H9 (cell line): ENCODE measurements at regions not wholly inside any gene's neighbourhood (a gene's known extent, or its start where the extent isn't known, plus 50 kb on each side); places are given as distances from the start of the nearest gene placed in this dataset.

ENCODE experiments used
- DNase-seq: peaks from one replicate; pipeline ENCODE4 v3.0.0-alpha.2; 2017
- H2AFZ ChIP-seq: one replicate; pipeline ENCODE4 v1.6.1; 2013; ENCODE audit warnings: mild to moderate bottlenecking, low read length, control low read depth, moderate library complexity
- H2AK5ac ChIP-seq: 2 replicates; pipeline ENCODE4 v1.6.1; 2013; ENCODE audit warnings: low read length, control low read depth, mixed read lengths; ENCODE audit not compliant: insufficient read length
- H2BK120ac ChIP-seq: one replicate; pipeline ENCODE4 v1.6.1; 2013; ENCODE audit warnings: low read depth, mild to moderate bottlenecking, low read length, control low read depth, inconsistent platforms; ENCODE audit not compliant: poor library complexity, severe bottlenecking
- H2BK12ac ChIP-seq: 2 replicates; pipeline ENCODE4 v1.6.1; 2013; ENCODE audit warnings: low read length, control low read depth, mixed read lengths, low read depth; ENCODE audit not compliant: insufficient read length
- H2BK15ac ChIP-seq: 2 replicates; pipeline ENCODE4 v1.6.1; 2013; ENCODE audit warnings: low read depth, low read length, control low read depth
- H2BK20ac ChIP-seq: one replicate; pipeline ENCODE4 v1.6.1; 2013; ENCODE audit warnings: low read depth, mild to moderate bottlenecking, low read length, control low read depth, inconsistent platforms; ENCODE audit not compliant: poor library complexity, severe bottlenecking
- H2BK5ac ChIP-seq: 2 replicates; pipeline ENCODE4 v1.6.1; 2013; ENCODE audit warnings: low read length, control low read depth, mixed read lengths; ENCODE audit not compliant: insufficient read length
- H3K14ac ChIP-seq: 2 replicates; pipeline ENCODE4 v1.6.1; 2013; ENCODE audit warnings: low read length, control low read depth; ENCODE audit not compliant: insufficient read depth
- H3K18ac ChIP-seq: 2 replicates; pipeline ENCODE4 v1.6.1; 2013; ENCODE audit warnings: low read depth, mild to moderate bottlenecking, mixed read lengths, low read length, control low read depth; ENCODE audit not compliant: insufficient read length
- H3K23ac ChIP-seq: 2 replicates; pipeline ENCODE4 v1.6.1; 2013; ENCODE audit warnings: low read length, control low read depth, mixed read lengths, low read depth; ENCODE audit not compliant: insufficient read length
- H3K23me2 ChIP-seq: 2 replicates; pipeline ENCODE4 v1.6.1; 2013; ENCODE audit warnings: low read depth, mild to moderate bottlenecking, mixed read lengths, low read length, control low read depth; ENCODE audit not compliant: insufficient read length, poor library complexity, severe bottlenecking
- H3K27ac ChIP-seq: 2 replicates; pipeline ENCODE4 v1.5.1; 2013; ENCODE audit warnings: low read length, control low read depth, mixed read lengths, low read depth; ENCODE audit not compliant: insufficient read length
- H3K27me3 ChIP-seq: 2 replicates; pipeline ENCODE4 v1.6.1; 2013; ENCODE audit warnings: low read length, control low read depth, inconsistent platforms; ENCODE audit not compliant: insufficient read depth
- H3K4ac ChIP-seq: 2 replicates; pipeline ENCODE4 v1.6.1; 2013; ENCODE audit warnings: low read depth, mild to moderate bottlenecking, control low read depth, inconsistent platforms, low read length, moderate library complexity
- H3K4me1 ChIP-seq: 2 replicates; pipeline ENCODE4 v1.6.1; 2013; ENCODE audit warnings: low read length, control low read depth, inconsistent platforms; ENCODE audit not compliant: insufficient read depth
- H3K4me2 ChIP-seq: 2 replicates; pipeline ENCODE4 v1.6.1; 2013; ENCODE audit warnings: low read length, control low read depth, mixed read lengths; ENCODE audit not compliant: insufficient read length, insufficient read depth
- H3K56ac ChIP-seq: 2 replicates; pipeline ENCODE4 v1.6.1; 2013; ENCODE audit warnings: low read depth, mild to moderate bottlenecking, mixed read lengths, low read length, control low read depth; ENCODE audit not compliant: insufficient read length
- H3K79me1 ChIP-seq: 2 replicates; pipeline ENCODE4 v1.6.1; 2013; ENCODE audit warnings: low read depth, mild to moderate bottlenecking, moderate library complexity, low read length, control low read depth, inconsistent platforms; ENCODE audit not compliant: insufficient read depth, poor library complexity, severe bottlenecking
- H3K79me2 ChIP-seq: 2 replicates; pipeline ENCODE4 v1.6.1; 2013; ENCODE audit warnings: low read length, control low read depth, inconsistent platforms; ENCODE audit not compliant: insufficient read depth
- H3K9ac ChIP-seq: 2 replicates; pipeline ENCODE4 v1.6.1; 2013; ENCODE audit warnings: low read length, control low read depth, mixed read lengths; ENCODE audit not compliant: insufficient read length; ENCODE audit errors: extremely low read depth
- H3K9me3 ChIP-seq: one replicate; pipeline ENCODE4 v1.6.1; 2013; ENCODE audit warnings: low read depth, low read length, inconsistent platforms; ENCODE audit not compliant: control insufficient read depth
- H3T11ph ChIP-seq: one replicate; pipeline ENCODE4 v1.6.1; 2013; ENCODE audit warnings: mild to moderate bottlenecking, low read length, control low read depth, inconsistent platforms
- H4K20me1 ChIP-seq: one replicate; pipeline ENCODE4 v1.6.1; 2013; ENCODE audit not compliant: control insufficient read depth, insufficient read length, insufficient read depth
- H4K5ac ChIP-seq: 2 replicates; pipeline ENCODE4 v1.6.1; 2013; ENCODE audit warnings: low read depth, mild to moderate bottlenecking, mixed read lengths, low read length, control low read depth; ENCODE audit not compliant: insufficient read length
- H4K8ac ChIP-seq: replicated peaks from 2 replicates; pipeline ENCODE4 v1.6.1; 2013; ENCODE audit warnings: low read length, control low read depth, mixed read lengths, low read depth; ENCODE audit not compliant: insufficient read length
- H4K91ac ChIP-seq: 2 replicates; pipeline ENCODE4 v1.6.1; 2013; ENCODE audit warnings: low read depth, mild to moderate bottlenecking, moderate library complexity, mixed read lengths, low read length, control low read depth; ENCODE audit not compliant: insufficient read length
- H3K27ac Mint-ChIP-seq, 3 experiments: 2 replicates in 2 of 3; 3 replicates in 1 of 3; pipeline ENCODE4 v1.8.0; 2020 to 2021; ENCODE audit warnings: mixed read lengths in 3 of 3, mild to moderate bottlenecking in 1 of 3, moderate library complexity in 1 of 3
- H3K27me3 Mint-ChIP-seq: 2 replicates; pipeline ENCODE4 v1.8.0; 2021; ENCODE audit warnings: low read depth, mild to moderate bottlenecking, moderate library complexity, mixed read lengths
- H3K36me3 Mint-ChIP-seq, 3 experiments: 2 replicates in 2 of 3; 3 replicates in 1 of 3; pipeline ENCODE4 v1.8.0; 2020 to 2021; ENCODE audit warnings: low read depth in 3 of 3, mixed read lengths in 3 of 3; ENCODE audit not compliant: insufficient read depth in 1 of 3
- H3K4me1 Mint-ChIP-seq, 2 experiments: 2 replicates each; pipeline ENCODE4 v1.8.0; 2020; ENCODE audit warnings: mixed read lengths in 2 of 2
- H3K4me3 Mint-ChIP-seq, 2 experiments: 2 replicates in 1 of 2; 3 replicates in 1 of 2; pipeline ENCODE4 v1.8.0; 2020 to 2021; ENCODE audit warnings: mild to moderate bottlenecking in 2 of 2, mixed read lengths in 2 of 2, moderate library complexity in 1 of 2
- H3K9me3 Mint-ChIP-seq, 2 experiments: 2 replicates in 1 of 2; 3 replicates in 1 of 2; pipeline ENCODE4 v1.8.0; 2020; ENCODE audit warnings: mild to moderate bottlenecking in 2 of 2, mixed read lengths in 2 of 2, moderate library complexity in 1 of 2
- CTCF ChIP-seq: fragments of 200-600 bp; sonication (generic); conservative IDR thresholded peaks from 3 replicates; pipeline ENCODE4 v1.8.0; 2021; ENCODE audit warnings: antibody characterized with exemption, mild to moderate bottlenecking
- WGBS: extraction: QIAGEN DNeasy Blood & Tissue Kit; methylation state at CpG from one replicate; pipeline ENCODE4 v1.1.7; 2013; ENCODE audit warnings: missing lambda C conversion rate, low lambda C conversion rate, mixed read lengths; ENCODE audit not compliant: insufficient read length; ENCODE audit errors: extremely low coverage; 5-methylcytosine and 5-hydroxymethylcytosine counted together

DNA sequence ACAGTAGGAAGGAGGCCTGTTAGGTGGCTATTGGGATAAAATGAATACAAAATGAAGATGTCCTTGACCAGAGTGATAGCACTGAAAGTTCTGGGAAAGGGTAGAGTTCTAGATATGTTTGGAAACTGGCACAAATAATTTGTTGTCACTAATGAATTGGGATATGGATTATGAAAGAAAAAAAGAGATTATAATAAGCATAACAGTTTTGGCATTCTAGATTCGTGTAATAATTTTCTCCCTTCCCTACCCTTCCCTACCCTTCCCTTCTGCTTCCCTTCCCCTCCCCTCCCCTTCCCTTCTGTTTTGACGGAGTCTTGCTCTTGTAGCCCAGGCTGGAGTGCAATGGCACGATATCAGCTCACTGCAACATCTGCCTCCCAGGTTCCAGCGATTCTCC lies 271.0 kb upstream of the PRR20A start:
- Mint-ChIP-seq H3K4me1 (peaks cover 2 to 4% of the 10 kb centered on the region in 2 experiments; a peak in 2 of 4 replicates), H3K27ac (no peak overlapping the region), H3K4me3 (no peak overlapping the region), H3K9me3 (no peaks in the 10 kb centered on the region), H3K27me3 (no peaks in the 10 kb centered on the region), H3K36me3 (no peaks in the 10 kb centered on the region)
- H3T11ph ChIP-seq: no peak overlapping the region
- H3K9ac ChIP-seq: no peak overlapping the region
- no peak overlapping the region for H4K5ac ChIP-seq
- H2BK120ac ChIP-seq: no peak overlapping the region
- no peaks in the 10 kb centered on the region for H3K23me2 ChIP-seq
- H3K4ac ChIP-seq: no peak overlapping the region
- no peak overlapping the region for H2BK20ac ChIP-seq
- H3K9me3 ChIP-seq: no peaks in the 10 kb centered on the region
- H3K79me2 ChIP-seq: no peaks in the 10 kb centered on the region
- no peaks in the 10 kb centered on the region for H3K4me1 ChIP-seq
- no peak overlapping the region for H3K4me2 ChIP-seq
- H2BK15ac ChIP-seq: no peak overlapping the region
- H4K91ac ChIP-seq: no peak overlapping the region
- H4K8ac ChIP-seq: no peak overlapping the region
- H2BK12ac ChIP-seq: no peak overlapping the region
- H3K79me1 ChIP-seq: no peaks in the 10 kb centered on the region
- no peak overlapping the region for H2AK5ac ChIP-seq
- no peak overlapping the region for H3K23ac ChIP-seq
- no peak for TF ChIP-seq CTCF
- no peak overlapping the region for H3K14ac ChIP-seq
- H4K20me1 ChIP-seq: no peaks in the 10 kb centered on the region
- no peak for DNase-seq
- no peaks in the 10 kb centered on the region for H3K27me3 ChIP-seq
- H2BK5ac ChIP-seq: no peak overlapping the region
- H3K56ac ChIP-seq: no peak overlapping the region
- no peak overlapping the region for H3K27ac ChIP-seq
- no peak overlapping the region for H3K18ac ChIP-seq
- WGBS: no CpG with 5 or more reads among the region's 4 CpGs
- H2AFZ ChIP-seq: no peak overlapping the region
